ENCODE measurements at regions not wholly inside any gene's neighbourhood (a gene's known extent, or its start where the extent isn't known, plus 50 kb on each side); places are given as distances from the start of the nearest gene placed in this dataset.

DNA sequence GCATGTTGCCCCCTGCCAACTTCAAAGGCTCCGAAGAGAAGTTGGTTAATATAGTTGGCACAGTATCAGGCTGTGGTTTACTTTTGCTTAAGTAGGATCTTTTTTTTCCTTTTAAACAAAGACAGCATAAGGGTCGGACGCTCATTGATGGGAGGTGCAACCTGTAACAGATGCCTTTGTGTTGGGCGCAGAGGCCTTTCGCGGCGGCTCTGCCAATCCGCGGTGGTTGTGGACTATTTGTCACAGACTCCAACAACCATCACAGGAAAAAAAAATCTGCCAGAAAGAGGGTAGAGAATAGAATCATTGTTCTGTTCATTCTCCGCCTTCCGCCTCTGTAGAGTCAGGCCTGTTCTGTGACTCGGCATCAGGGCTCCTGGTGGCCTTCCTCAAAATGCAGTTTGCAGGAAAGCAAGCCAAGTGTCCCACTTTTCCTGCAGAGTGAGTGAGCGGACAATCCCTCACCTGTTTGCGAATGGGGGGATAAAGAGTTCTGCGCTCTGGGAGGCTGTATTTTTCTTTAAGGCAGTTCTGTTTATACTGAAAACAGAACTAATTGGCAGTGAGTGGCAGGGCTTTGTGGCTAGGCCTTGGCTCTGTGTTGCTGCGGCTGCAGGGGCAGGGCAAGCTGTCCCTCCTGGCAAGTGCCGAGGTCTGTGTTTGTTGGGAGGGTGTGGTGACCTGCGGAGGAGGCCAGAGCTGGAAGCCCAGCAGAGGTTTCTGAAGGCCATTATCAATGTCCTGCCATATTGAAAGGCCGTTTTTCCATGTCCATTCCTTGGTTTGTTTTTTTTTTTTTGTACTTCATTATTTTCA lies 83.0 kb upstream of the PIWIL1 start:
- no peak for DNase-seq (ENCODE audit: extremely low read depth, low read depth)

DNA sequence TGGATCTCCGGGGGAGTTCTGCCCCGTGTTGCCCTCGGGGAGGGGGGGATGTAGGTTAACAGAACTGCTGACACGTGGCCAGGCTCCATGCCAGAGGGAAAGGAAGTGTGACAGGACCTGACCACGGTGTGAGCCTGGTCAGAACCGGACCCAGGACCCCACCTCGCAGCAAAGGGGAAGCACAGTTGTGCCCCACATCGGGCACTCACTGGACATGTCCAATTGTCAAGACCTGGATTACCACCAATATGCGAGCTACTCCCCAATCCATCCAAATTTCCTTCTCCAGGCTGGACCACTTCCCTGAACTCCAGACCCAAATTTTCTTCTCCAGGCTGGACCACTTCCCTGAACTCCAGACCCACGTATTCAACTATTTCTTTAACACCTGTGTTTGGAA lies 78.8 kb upstream of the PIWIL1 start:
- no peak for DNase-seq (ENCODE audit: extremely low read depth, low read depth)

DNA sequence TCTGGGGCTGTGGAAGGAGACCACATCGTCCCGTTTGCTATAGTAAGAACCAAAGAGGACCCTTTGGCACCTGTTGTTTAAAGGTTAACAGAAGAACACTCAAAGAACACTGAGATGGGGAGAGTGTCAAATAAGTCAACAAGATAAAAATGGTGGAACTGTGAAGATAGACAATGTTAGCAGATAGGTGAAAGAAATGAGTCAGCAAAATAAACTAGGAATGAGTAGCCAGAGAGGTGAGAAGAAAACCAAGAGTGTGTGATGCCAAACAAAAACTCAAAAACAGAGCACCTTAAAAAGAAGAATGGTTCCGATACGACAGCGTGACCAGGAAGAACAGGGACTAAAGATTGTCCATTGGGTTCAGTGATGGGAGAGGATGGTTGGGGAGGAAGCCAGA lies 74.7 kb upstream of the PIWIL1 start:
- no peak for DNase-seq (ENCODE audit: extremely low read depth, low read depth)

DNA sequence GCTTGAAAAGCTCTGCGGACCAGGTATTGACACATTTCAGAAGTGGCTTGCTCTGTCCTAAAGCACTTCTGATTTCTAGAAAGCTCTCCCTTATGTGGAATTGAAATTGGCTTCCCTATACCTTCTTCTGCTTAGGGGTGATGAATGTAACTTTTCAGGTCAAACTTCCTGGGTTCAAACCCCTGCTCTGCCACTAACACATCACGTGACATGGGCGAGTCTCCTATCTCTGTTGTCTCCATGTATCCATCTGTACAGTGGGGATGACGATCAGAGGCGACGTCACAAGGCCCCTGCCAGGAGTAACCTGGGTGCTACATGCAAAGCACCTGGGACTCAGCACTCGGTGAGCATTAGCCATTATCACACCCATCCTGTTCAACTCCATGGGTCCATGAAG lies 73.7 kb upstream of the PIWIL1 start:
- no peak for DNase-seq (ENCODE audit: extremely low read depth, low read depth)

DNA sequence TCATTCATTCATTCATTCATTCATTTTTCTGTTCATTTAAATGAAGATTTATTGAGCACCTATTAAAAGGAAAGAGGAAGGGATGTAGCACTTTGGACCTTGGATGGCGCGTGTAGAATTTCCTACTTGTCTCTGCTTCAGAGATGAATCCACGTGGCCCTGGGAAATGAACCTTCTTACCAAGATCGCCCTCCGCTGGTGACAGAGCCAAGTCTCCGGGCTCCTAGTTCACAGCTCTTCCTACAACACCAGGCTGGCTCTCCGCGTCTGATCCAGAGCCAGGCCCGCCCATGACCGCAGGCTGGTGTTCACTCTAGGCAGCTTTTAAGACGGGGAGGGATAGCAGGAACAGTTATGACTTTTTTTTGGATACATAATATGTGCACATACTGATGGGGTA lies 70.9 kb upstream of the PIWIL1 start:
- no peak for DNase-seq (ENCODE audit: extremely low read depth, low read depth)

DNA sequence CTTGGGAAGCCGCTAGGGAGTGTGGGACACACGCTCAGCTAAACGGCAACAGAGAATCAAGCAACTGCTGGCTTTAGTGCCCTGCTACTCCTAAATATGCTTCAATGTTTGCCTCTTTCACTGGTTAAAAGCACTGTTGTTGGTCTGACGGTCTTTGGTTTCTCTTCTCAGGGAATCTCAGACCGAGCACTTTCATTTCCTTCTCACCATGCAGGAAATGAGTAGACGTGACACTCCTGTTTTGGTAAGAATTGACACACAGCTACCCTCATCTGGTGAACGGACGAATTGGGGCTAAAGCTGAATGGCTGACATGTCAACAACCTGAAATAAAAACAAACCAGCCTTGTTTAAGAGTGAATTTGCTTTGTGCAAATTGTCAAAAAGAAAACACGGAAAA lies 57.5 kb upstream of the PIWIL1 start:
- no peak for DNase-seq (ENCODE audit: extremely low read depth, low read depth)

DNA sequence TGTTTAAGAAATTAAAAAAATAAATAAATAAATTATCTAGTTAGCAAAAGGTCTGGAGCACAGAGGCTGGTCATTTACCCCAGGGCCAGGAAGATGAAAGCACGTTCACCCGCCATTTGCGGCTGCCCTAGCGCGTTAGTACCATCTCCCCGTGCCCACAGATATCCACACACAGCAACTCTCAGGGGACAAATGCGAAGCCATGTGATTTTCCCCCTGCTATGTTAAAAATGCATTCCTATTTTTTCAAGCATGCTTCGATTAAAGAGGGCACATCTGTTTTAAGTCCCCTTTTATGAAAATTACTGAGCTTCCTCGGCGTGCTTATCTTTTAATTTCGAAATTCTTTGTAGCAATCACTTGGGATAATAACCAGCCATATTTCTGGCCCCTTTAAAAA lies 56.9 kb upstream of the PIWIL1 start:
- DNase-seq (ENCODE audit: extremely low read depth, low read depth), result no peak

DNA sequence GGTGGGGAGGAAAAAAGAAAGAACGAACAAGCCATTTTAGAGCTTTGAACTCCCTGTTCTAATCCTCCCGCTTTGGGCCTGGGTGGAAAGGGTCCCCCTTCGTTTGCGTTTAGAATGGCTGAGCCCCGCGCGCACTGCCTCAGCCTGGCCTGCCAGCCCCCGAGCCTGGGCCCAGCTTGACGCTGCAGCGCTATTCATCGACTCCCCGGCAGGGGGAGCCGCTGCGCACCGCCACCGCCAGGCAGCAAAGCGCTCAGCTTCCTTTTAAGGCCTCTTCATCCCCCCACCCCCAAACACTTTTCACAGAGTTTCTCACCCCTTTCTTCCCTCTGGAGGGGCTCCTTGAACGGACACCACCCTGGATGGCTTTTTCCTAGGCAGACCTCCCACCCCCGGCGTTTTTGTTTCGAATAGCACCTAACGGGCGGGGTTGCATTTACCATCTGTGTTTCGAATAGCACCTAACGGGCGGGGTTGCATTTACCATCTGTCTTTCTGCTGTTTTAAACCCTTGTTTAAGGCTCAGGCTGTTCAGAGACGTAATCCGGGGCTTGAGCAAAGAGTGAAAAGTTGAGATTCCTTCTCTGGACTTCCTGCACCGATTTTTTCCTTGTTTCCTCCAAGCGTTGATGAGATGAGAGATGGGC lies 56.4 kb upstream of the PIWIL1 start:
- DNase-seq (ENCODE audit: extremely low read depth, low read depth), result peak; percentile 1

DNA sequence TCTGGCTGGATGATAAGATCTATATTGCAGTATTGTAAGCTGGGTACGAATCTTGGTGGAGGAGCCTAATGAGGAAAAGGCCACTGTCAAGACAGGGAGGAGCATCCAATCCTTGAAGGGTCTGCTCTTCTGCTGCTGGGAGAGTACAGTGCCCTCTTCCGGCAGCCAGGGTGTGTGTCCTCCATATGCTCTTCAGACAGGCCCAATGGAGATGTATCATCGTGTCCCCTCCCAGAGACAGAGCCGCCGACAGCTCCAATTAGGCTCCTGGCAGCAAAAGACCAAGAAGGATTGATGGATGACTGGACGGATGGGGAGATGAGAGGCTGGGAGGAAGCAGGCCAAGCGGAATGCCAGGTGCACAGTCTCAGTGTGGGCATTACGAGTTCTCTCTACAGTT lies 51.6 kb upstream of the PIWIL1 start:
- no peak for DNase-seq (ENCODE audit: extremely low read depth, low read depth)

DNA sequence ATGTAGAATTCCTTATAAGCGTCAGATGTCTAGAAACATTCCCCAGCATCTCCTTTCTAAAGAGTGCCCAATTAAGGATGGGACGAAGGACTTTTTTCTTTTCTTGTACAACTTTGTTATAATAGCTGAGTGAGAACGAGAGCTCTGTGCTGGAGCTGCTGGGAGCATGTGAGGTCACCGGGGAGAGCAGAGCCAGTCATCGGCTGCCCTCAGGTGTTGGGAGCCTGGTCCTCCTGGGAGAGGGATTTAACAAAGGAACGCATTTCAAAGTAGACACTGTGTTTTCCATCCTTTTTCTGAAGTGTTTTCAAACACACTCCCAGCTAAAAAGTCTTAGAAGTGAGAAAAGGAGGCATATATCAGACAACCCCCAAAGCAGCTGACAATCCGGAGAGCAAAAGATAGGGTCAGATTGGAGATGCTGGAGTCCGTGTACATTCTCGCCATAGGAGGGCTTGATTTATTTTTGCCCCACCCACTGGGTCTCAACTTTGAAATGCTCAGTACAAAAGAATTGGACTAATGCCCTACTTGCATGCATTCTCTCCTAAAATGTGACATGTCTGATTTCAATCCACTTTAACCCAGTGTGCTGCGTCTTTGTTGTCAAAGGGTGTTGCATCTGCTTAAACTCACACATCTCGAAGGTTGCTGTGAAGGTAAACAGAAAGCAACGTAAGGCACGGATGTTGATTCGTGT lies 50.8 kb upstream of the PIWIL1 start:
- DNase-seq (ENCODE audit: extremely low read depth, low read depth), result no peak
